D721Med (cell line): ENCODE measurements at regions not wholly inside any gene's neighbourhood (a gene's known extent, or its start where the extent isn't known, plus 50 kb on each side); places are given as distances from the start of the nearest gene placed in this dataset.

ENCODE experiments used
- DNase-seq: peaks from one replicate; pipeline ENCODE4 v3.0.0; 2011; ENCODE audit warnings: low spot score; ENCODE audit not compliant: insufficient read length
- FAIRE-seq: peaks from 2 replicates; lab custom pipeline; 2011; peaks lifted over from hg19 to GRCh38; lab: Jason Lieb, UNC
- TF ChIP-seq, protein P1 (sequence below): IDR thresholded peaks from 2 replicates; pipeline ENCODE4 v1.5.1; 2012; ENCODE audit warnings: mild to moderate bottlenecking, control low read depth; ENCODE audit not compliant: insufficient read depth; ENCODE audit errors: missing control alignments

DNA sequence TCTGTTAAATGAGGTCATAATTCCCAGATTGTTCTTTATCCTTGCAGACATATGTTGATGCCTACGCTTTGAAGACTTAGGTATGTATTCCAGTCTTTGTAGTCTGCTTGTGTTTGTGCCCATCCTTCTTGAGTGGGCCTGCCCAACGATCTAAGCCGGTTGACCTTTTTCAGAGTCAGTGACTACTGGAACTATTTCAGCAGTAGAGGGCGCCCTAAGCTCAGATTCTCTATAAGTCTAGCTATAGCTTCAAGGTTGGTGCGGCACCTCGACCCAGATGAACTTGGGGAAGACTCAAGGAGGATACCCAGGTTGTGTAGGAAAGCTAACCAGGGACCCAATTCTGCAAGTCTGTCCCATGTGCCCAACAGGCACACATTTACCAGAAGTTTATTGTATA is 228.8 kb upstream of the PPP2R3A start:
- TF ChIP-seq, protein P1, sequence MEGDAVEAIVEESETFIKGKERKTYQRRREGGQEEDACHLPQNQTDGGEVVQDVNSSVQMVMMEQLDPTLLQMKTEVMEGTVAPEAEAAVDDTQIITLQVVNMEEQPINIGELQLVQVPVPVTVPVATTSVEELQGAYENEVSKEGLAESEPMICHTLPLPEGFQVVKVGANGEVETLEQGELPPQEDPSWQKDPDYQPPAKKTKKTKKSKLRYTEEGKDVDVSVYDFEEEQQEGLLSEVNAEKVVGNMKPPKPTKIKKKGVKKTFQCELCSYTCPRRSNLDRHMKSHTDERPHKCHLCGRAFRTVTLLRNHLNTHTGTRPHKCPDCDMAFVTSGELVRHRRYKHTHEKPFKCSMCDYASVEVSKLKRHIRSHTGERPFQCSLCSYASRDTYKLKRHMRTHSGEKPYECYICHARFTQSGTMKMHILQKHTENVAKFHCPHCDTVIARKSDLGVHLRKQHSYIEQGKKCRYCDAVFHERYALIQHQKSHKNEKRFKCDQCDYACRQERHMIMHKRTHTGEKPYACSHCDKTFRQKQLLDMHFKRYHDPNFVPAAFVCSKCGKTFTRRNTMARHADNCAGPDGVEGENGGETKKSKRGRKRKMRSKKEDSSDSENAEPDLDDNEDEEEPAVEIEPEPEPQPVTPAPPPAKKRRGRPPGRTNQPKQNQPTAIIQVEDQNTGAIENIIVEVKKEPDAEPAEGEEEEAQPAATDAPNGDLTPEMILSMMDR: peak; percentile 33
- no peak for DNase-seq
- no peak for FAIRE-seq

DNA sequence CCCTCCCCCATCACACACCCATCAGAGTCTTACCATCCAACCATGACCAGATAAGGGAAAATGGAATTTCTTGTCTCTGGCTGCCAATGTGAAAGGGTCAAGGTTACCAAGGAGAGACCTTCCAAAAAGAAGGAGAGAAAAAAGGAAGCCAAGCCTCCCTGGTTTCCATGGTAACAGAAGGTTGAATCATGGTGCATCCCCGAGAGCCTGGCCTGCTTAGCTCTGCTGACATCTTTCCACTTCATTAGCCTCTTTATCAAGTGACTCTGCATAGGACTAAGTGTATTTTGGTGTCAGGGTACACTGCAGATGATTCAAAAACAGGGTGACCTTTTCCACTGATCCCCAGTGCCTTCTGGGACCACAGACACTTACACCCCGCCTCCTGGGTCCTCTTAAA is 225.7 kb upstream of the PPP2R3A start:
- DNase-seq (no peak), FAIRE-seq (no peak)
- TF ChIP-seq, protein P1: no peak

DNA sequence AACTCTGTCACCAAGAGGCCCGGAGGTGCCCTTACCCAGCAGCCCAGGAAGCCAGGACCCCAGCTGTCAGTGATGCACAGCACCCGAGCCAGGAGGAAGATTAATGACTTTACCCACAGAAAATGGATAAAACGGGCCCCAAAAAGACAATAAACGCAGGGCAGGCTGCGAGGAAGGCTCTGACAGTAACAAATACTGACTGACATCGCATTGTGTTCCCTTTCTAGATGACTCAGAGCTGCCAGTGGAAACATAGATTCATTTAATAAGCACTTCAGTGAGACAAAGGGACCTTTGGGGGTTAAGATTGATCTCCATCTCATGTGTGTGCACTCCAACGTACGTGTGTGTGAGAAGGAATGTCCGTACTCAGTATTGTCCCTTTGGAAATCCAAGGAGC is 225.3 kb upstream of the PPP2R3A start:
- TF ChIP-seq, protein P1: no peak
- DNase-seq (no peak), FAIRE-seq (no peak)

DNA sequence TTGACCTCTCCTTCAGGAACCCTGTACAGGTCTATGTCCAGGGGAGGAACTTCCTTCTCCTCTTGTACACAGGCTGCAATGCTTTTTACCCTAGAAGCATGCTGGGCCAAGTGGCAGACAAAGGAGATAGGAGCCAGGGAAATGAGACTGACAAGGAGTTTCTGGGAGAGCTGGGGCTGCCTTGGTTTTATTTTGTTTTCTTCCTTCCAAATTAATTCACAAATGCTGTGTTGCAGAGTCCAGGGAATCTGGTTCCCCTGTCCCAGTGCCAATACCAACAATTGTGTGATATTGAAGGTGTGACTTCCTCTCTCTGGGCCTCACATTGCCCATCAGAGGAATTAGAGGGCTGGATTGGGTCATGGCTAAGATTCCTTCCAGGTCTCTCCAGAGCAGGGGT is 224.8 kb upstream of the PPP2R3A start:
- TF ChIP-seq, protein P1: no peak
- FAIRE-seq (no peak), DNase-seq (no peak)

DNA sequence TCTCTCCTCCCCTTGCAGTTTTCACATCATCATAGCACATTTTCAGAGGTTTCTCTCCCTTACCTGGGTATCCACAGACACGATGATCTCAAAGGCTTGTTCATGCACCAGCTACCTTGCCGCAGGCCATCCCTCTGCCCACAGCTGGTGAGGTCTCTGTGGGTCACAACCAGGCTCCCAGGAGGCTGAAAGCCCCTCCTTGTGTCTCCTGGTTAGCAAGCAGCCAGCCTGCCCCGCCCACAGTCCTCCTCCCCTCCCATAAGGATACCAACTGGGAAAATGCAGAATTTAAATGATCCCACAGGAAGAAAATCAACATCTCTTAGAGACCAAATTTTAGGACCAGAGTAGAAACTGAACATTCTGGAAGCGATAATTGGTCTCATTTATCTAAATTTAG is 213.5 kb upstream of the PPP2R3A start:
- FAIRE-seq (no peak), DNase-seq (no peak)
- TF ChIP-seq, protein P1: no peak

DNA sequence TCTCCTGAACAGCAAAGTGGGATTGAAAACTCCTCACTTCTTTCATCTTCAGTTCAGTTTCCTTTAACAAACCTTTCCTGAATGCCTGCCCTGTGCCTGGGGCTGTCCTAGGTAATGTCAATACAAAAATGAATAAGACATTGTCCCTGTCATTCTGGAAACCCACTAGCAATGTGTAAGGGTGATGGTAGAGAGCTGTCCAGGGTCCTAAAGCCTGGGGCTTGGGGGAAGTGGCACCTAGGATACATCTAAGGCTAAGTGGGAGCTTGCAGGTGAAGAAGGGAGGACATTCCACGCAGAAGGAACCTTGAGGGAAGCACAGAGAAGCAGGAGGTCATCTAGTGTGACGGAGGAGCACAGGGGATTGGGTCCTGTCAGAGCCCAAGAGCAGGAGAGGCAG is 212.7 kb upstream of the PPP2R3A start:
- DNase-seq (no peak), FAIRE-seq (no peak)
- TF ChIP-seq, protein P1: no peak

DNA sequence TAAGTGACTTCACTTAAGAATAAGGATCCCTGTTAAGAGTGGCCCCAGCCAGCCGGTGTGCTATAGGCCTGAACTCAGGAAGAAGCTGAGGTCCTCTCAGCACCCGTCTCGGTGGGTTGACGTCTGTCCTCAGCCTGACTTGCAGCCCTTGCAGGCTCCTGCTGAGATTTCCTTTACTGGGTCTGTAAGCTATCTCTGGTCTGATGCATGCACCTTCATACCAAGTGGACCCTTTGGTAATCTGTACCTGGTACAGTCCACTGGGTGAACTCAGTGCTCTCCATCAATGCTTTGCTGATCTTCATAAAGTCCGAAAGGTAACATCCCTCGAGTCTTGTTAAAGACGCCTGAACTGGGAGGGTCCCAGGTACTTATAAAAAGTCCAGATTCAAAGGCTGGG is 212.0 kb upstream of the PPP2R3A start:
- TF ChIP-seq, protein P1: no peak
- no peak for FAIRE-seq
- DNase-seq: no peak
